ENCODE measurements at regions not wholly inside any gene's neighbourhood (a gene's known extent, or its start where the extent isn't known, plus 50 kb on each side); places are given as distances from the start of the nearest gene placed in this dataset.

GRCh38 chr2:8134985-8135682, 546.7 kb upstream of the ID2 start:
- Histone ChIP-seq H3K79me1 (ENCODE audit: low read depth, low read length) (no peaks in the 10 kb centered on the region), H3K4ac (ENCODE audit: low read length) (no peak overlapping the region), H3K27me3 (ENCODE audit: control insufficient read depth in 3 of 3, insufficient read depth in 3 of 3, low read depth in 1 of 3, low read length in 3 of 3) (no peaks in the 10 kb centered on the region), H3K14ac (ENCODE audit: low read length) (no peak overlapping the region), H3K9me3 (replicated peaks in 1 of 2; ENCODE audit: control insufficient read depth in 2 of 2, insufficient read depth in 1 of 2, low read depth in 1 of 2, low read length in 2 of 2) (no peaks in the 10 kb centered on the region), H3K23ac (ENCODE audit: low read depth, low read length, poor library complexity) (no peak overlapping the region), H2BK120ac (ENCODE audit: low read depth, low read length) (no peak overlapping the region), H3K4me3 (ENCODE audit: low read length in 2 of 2) (no peak overlapping the region), H4K91ac (ENCODE audit: low read depth, low read length, poor library complexity) (no peak overlapping the region), H2BK15ac (ENCODE audit: low read length) (no peak overlapping the region), H2BK5ac (ENCODE audit: low read length) (no peak overlapping the region), H3K9ac (ENCODE audit: low read depth, low read length, poor library complexity) (no peak overlapping the region), H3K4me2 (ENCODE audit: insufficient read depth, low read length, poor library complexity, severe bottlenecking) (no peak overlapping the region), H4K8ac (ENCODE audit: low read depth, low read length) (no peak overlapping the region), H3K27ac (replicated peaks; ENCODE audit: low read length) (no peak overlapping the region), H3K18ac (ENCODE audit: low read length) (no peak overlapping the region), H3K4me1 (ENCODE audit: control insufficient read depth in 2 of 2, insufficient read depth in 1 of 2, low read depth in 1 of 2, low read length in 2 of 2) (peaks cover 7 to 11% of the 10 kb centered on the region in 2 donors), H3K36me3 (replicated peaks in 1 of 2; ENCODE audit: control insufficient read depth in 2 of 2, insufficient read depth in 2 of 2, low read length in 2 of 2) (no peaks in the 10 kb centered on the region), H2AK5ac (ENCODE audit: low read depth, low read length) (no peak overlapping the region), H2AFZ (ENCODE audit: low read length) (no peak overlapping the region), H2BK12ac (ENCODE audit: low read length) (peak overlapping the region; percentile 14)
- no CpG with 5 or more reads among the region's 13 CpGs for WGBS, 2 donors (ENCODE audit: extremely low coverage in 2 of 2, insufficient read length in 2 of 2, insufficient replicate concordance in 1 of 2)
- no peak for DNase-seq (ENCODE audit: low spot score)

GRCh38 chr2:8137801-8138200, 544.1 kb upstream of the ID2 start:
- H3K4me3 ChIP-seq (ENCODE audit: low read length in 2 of 2): no peak overlapping the region
- no peak overlapping the region for H2AFZ ChIP-seq (ENCODE audit: low read length)
- H2BK5ac ChIP-seq (ENCODE audit: low read length): no peak overlapping the region

GRCh38 chr2:8138525-8138922, 543.3 kb upstream of the ID2 start:
- Histone ChIP-seq H3K4me3 (ENCODE audit: low read length in 2 of 2) (no peak overlapping the region), H4K91ac (ENCODE audit: low read depth, low read length, poor library complexity) (no peak overlapping the region), H3K4me1 (ENCODE audit: control insufficient read depth in 2 of 2, insufficient read depth in 1 of 2, low read depth in 1 of 2, low read length in 2 of 2) (peaks cover 0 to 2% of the 10 kb centered on the region in 2 donors), H2AK5ac (ENCODE audit: low read depth, low read length) (no peak overlapping the region), H3K36me3 (replicated peaks in 1 of 2; ENCODE audit: control insufficient read depth in 2 of 2, insufficient read depth in 2 of 2, low read length in 2 of 2) (no peaks in the 10 kb centered on the region), H3K18ac (ENCODE audit: low read length) (no peak overlapping the region), H2BK12ac (ENCODE audit: low read length) (no peak overlapping the region), H3K4ac (ENCODE audit: low read length) (no peak overlapping the region), H2BK120ac (ENCODE audit: low read depth, low read length) (no peak overlapping the region), H2BK5ac (ENCODE audit: low read length) (no peak overlapping the region), H2AFZ (ENCODE audit: low read length) (peak overlapping the region; percentile 12), H3K14ac (ENCODE audit: low read length) (no peak overlapping the region), H3K4me2 (ENCODE audit: insufficient read depth, low read length, poor library complexity, severe bottlenecking) (no peak overlapping the region), H3K23ac (ENCODE audit: low read depth, low read length, poor library complexity) (no peak overlapping the region), H3K27ac (replicated peaks; ENCODE audit: low read length) (no peak overlapping the region), H3K9me3 (replicated peaks in 1 of 2; ENCODE audit: control insufficient read depth in 2 of 2, insufficient read depth in 1 of 2, low read depth in 1 of 2, low read length in 2 of 2) (no peaks in the 10 kb centered on the region), H3K27me3 (ENCODE audit: control insufficient read depth in 3 of 3, insufficient read depth in 3 of 3, low read depth in 1 of 3, low read length in 3 of 3) (no peaks in the 10 kb centered on the region), H3K79me1 (ENCODE audit: low read depth, low read length) (no peaks in the 10 kb centered on the region), H2BK15ac (ENCODE audit: low read length) (no peak overlapping the region), H3K9ac (ENCODE audit: low read depth, low read length, poor library complexity) (no peak overlapping the region), H4K8ac (ENCODE audit: low read depth, low read length) (no peak overlapping the region)
- no peak for DNase-seq (ENCODE audit: low spot score)
- WGBS, 2 donors (ENCODE audit: extremely low coverage in 2 of 2, insufficient read length in 2 of 2, insufficient replicate concordance in 1 of 2): no CpG with 5 or more reads among the region's 3 CpGs

More at GRCh38 chr2:8137801-8138200, 544.1 kb upstream of the ID2 start:
- Histone ChIP-seq H3K18ac (ENCODE audit: low read length) (no peak overlapping the region), H3K4me2 (ENCODE audit: insufficient read depth, low read length, poor library complexity, severe bottlenecking) (no peak overlapping the region), H2BK15ac (ENCODE audit: low read length) (no peak overlapping the region), H2BK120ac (ENCODE audit: low read depth, low read length) (no peak overlapping the region), H2BK12ac (ENCODE audit: low read length) (no peak overlapping the region), H3K36me3 (replicated peaks in 1 of 2; ENCODE audit: control insufficient read depth in 2 of 2, insufficient read depth in 2 of 2, low read length in 2 of 2) (no peaks in the 10 kb centered on the region), H3K23ac (ENCODE audit: low read depth, low read length, poor library complexity) (no peak overlapping the region), H4K8ac (ENCODE audit: low read depth, low read length) (no peak overlapping the region), H3K4me1 (ENCODE audit: control insufficient read depth in 2 of 2, insufficient read depth in 1 of 2, low read depth in 1 of 2, low read length in 2 of 2) (peaks cover 2 to 6% of the 10 kb centered on the region in 2 donors), H2AK5ac (ENCODE audit: low read depth, low read length) (no peak overlapping the region), H3K9ac (ENCODE audit: low read depth, low read length, poor library complexity) (no peak overlapping the region), H3K79me1 (ENCODE audit: low read depth, low read length) (no peaks in the 10 kb centered on the region), H3K27ac (replicated peaks; ENCODE audit: low read length) (no peak overlapping the region), H3K27me3 (ENCODE audit: control insufficient read depth in 3 of 3, insufficient read depth in 3 of 3, low read depth in 1 of 3, low read length in 3 of 3) (no peaks in the 10 kb centered on the region), H4K91ac (ENCODE audit: low read depth, low read length, poor library complexity) (no peak overlapping the region), H3K4ac (ENCODE audit: low read length) (no peak overlapping the region), H3K14ac (ENCODE audit: low read length) (no peak overlapping the region), H3K9me3 (replicated peaks in 1 of 2; ENCODE audit: control insufficient read depth in 2 of 2, insufficient read depth in 1 of 2, low read depth in 1 of 2, low read length in 2 of 2) (no peaks in the 10 kb centered on the region)
- no peak for DNase-seq (ENCODE audit: low spot score)
- WGBS, 2 donors (ENCODE audit: extremely low coverage in 2 of 2, insufficient read length in 2 of 2, insufficient replicate concordance in 1 of 2): no CpG with 5 or more reads among the region's 7 CpGs

- H2BK120ac ChIP-seq (ENCODE audit: low read depth, low read length): no peak overlapping the region
Measured at GRCh38 chr2:8138923-8139667, 542.8 kb upstream of the ID2 start.

More at GRCh38 chr2:8138923-8139667, 542.8 kb upstream of the ID2 start:
- no peak overlapping the region for H3K4me2 ChIP-seq (ENCODE audit: insufficient read depth, low read length, poor library complexity, severe bottlenecking)
- no peak overlapping the region for H4K91ac ChIP-seq (ENCODE audit: low read depth, low read length, poor library complexity)
- H3K27me3 ChIP-seq (ENCODE audit: control insufficient read depth in 3 of 3, insufficient read depth in 3 of 3, low read depth in 1 of 3, low read length in 3 of 3): no peaks in the 10 kb centered on the region
- WGBS, 2 donors (ENCODE audit: extremely low coverage in 2 of 2, insufficient read length in 2 of 2, insufficient replicate concordance in 1 of 2): 100% methylated on average over 1 of the region's 10 CpGs; no CpG with 5 or more reads in 1 of the 2 donors
- H3K9ac ChIP-seq (ENCODE audit: low read depth, low read length, poor library complexity): no peak overlapping the region
- no peak overlapping the region for H3K4me3 ChIP-seq (ENCODE audit: low read length in 2 of 2)
- H3K23ac ChIP-seq (ENCODE audit: low read depth, low read length, poor library complexity): no peak overlapping the region
- H3K9me3 ChIP-seq (replicated peaks in 1 of 2; ENCODE audit: control insufficient read depth in 2 of 2, insufficient read depth in 1 of 2, low read depth in 1 of 2, low read length in 2 of 2): no peaks in the 10 kb centered on the region
- no peak overlapping the region for H2BK12ac ChIP-seq (ENCODE audit: low read length)
- H3K79me1 ChIP-seq (ENCODE audit: low read depth, low read length): no peaks in the 10 kb centered on the region
- DNase-seq (ENCODE audit: low spot score): no peak
- peak overlapping the region; percentile 20 for H3K18ac ChIP-seq (ENCODE audit: low read length)
- no peak overlapping the region for H4K8ac ChIP-seq (ENCODE audit: low read depth, low read length)
- no peak overlapping the region for H2AK5ac ChIP-seq (ENCODE audit: low read depth, low read length)
- H3K27ac ChIP-seq (replicated peaks; ENCODE audit: low read length): no peak overlapping the region
- H3K36me3 ChIP-seq (replicated peaks in 1 of 2; ENCODE audit: control insufficient read depth in 2 of 2, insufficient read depth in 2 of 2, low read length in 2 of 2): no peaks in the 10 kb centered on the region
- H3K14ac ChIP-seq (ENCODE audit: low read length): no peak overlapping the region
- H2AFZ ChIP-seq (ENCODE audit: low read length): peak overlapping the region; percentile 12
- H3K4ac ChIP-seq (ENCODE audit: low read length): no peak overlapping the region
- peaks cover 0 to 2% of the 10 kb centered on the region in 2 donors for H3K4me1 ChIP-seq (ENCODE audit: control insufficient read depth in 2 of 2, insufficient read depth in 1 of 2, low read depth in 1 of 2, low read length in 2 of 2)
- H2BK5ac ChIP-seq (ENCODE audit: low read length): no peak overlapping the region
- H2BK15ac ChIP-seq (ENCODE audit: low read length): no peak overlapping the region

Data from neuronal stem cell (in vitro differentiated cells).